GM12875 (cell line): ENCODE measurements at regions not wholly inside any gene's neighbourhood (a gene's known extent, or its start where the extent isn't known, plus 50 kb on each side); places are given as distances from the start of the nearest gene placed in this dataset.

Source experiments
- H3K4me3 ChIP-seq: one replicate; pipeline ENCODE4 v1.5.1; 2011; ENCODE audit warnings: low read depth, low read length, control low read depth
- CTCF ChIP-seq: IDR thresholded peaks from 2 replicates; pipeline ENCODE4 v1.5.1; 2011; ENCODE audit warnings: low read depth, mild to moderate bottlenecking, control low read depth, inconsistent platforms, low read length, moderate library complexity, borderline replicate concordance; ENCODE audit not compliant: insufficient read depth

GRCh38 chr2:162929571-162929970 lies 91.0 kb upstream of the KCNH7 start:
- TF ChIP-seq CTCF, result no peak

GRCh38 chr2:162928356-162928755 lies 89.8 kb upstream of the KCNH7 start:
- TF ChIP-seq CTCF, result no peak
- H3K4me3 ChIP-seq, result no peak overlapping the region

More at GRCh38 chr2:162929571-162929970, 91.0 kb upstream of the KCNH7 start:
- no peak overlapping the region for H3K4me3 ChIP-seq

GRCh38 chr2:162926907-162927306 lies 88.3 kb upstream of the KCNH7 start:
- no peak for TF ChIP-seq CTCF
- H3K4me3 ChIP-seq, result no peak overlapping the region

- TF ChIP-seq CTCF, result no peak
- H3K4me3 ChIP-seq, result no peak overlapping the region
Observed at GRCh38 chr2:162926501-162926900, 87.9 kb upstream of the KCNH7 start.

GRCh38 chr2:162925595-162925994 lies 87.0 kb upstream of the KCNH7 start:
- no peak for TF ChIP-seq CTCF
- H3K4me3 ChIP-seq, result no peak overlapping the region

GRCh38 chr2:162919111-162919510 lies 80.5 kb upstream of the KCNH7 start:
- no peak overlapping the region for H3K4me3 ChIP-seq
- no peak for TF ChIP-seq CTCF

DNA sequence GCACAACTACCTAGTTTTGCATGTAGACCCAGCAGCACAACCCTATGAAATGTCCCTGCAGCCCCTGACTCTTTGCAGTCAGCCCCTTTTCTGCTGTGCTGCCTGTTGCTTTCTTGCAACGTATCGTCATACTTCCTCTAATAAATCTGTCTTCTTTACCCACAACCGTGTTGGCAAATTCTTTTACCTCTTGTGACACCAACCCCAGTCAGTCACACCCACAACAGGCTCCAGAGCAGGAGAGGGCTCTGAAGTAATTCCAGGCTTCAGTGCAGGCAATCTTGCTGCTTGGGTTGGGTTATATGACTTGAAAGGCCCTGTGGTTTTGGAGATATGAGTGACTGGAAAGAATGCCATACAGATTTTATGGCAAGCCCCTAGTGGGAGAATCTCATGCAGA lies 79.1 kb upstream of the KCNH7 start:
- no peak for TF ChIP-seq CTCF
- H3K4me3 ChIP-seq, result no peak overlapping the region
